Endothelial cell of umbilical vein (primary cell): ENCODE measurements at regions not wholly inside any gene's neighbourhood (a gene's known extent, or its start where the extent isn't known, plus 50 kb on each side); places are given as distances from the start of the nearest gene placed in this dataset.

Experiments used
- BruUV-seq: library from RNA; stranded (reverse); fragments of 400-500 nt; replicated peaks from 2 replicates; lab custom pipeline; 2021; lab: Mats Ljungman, UMichigan
- CTCF ChIA-PET: fragments of 300-600, 350-600 bp; sonication (Branson Sonifier 250); formaldehyde crosslinking; loops from one replicate; lab custom pipeline; 2021; ENCODE audit warnings: antibody characterized with exemption, inconsistent platforms; lab: Charles Lee
- POLR2A ChIA-PET: fragments of 300-600, 350-600 bp; sonication (Branson Sonifier 250); formaldehyde crosslinking; loops from one replicate; lab custom pipeline; 2021; ENCODE audit warnings: antibody characterized with exemption, inconsistent platforms; lab: Charles Lee
- DNase-seq: peaks from one replicate; pipeline ENCODE4 v3.0.0-alpha.2; 2011; ENCODE audit warnings: low read depth, low spot score
- FAIRE-seq: peaks from 2 replicates; lab custom pipeline; 2011; peaks lifted over from hg19 to GRCh38; lab: Jason Lieb, UNC
- H2AFZ ChIP-seq: 2 replicates; pipeline ENCODE4 v1.6.0; 2012; ENCODE audit warnings: low read depth, low read length, control low read depth, inconsistent platforms
- H3K27ac ChIP-seq: 2 replicates; pipeline ENCODE4 v1.5.1; 2011; ENCODE audit warnings: low read depth, mild to moderate bottlenecking, control low read depth, low read length, moderate library complexity; ENCODE audit not compliant: insufficient read depth
- H3K27me3 ChIP-seq, 2 experiments: 2 replicates each; pipeline versions ENCODE4 v1.6.0 to v1.6.1; 2011; ENCODE audit warnings: low read length in 2 of 2, mixed read lengths in 1 of 2; ENCODE audit not compliant: control insufficient read depth in 2 of 2, insufficient read depth in 2 of 2
- H3K36me3 ChIP-seq, 2 experiments: 2 replicates in 1 of 2; 3 replicates in 1 of 2; pipeline ENCODE4 v1.5.1; 2011; ENCODE audit warnings: low read length in 2 of 2, mild to moderate bottlenecking in 1 of 2, moderate library complexity in 1 of 2; ENCODE audit not compliant: control insufficient read depth in 2 of 2, insufficient read depth in 2 of 2; ENCODE audit errors: extremely low read depth in 1 of 2
- H3K4me1 ChIP-seq: 3 replicates; pipeline ENCODE4 v1.5.1; 2011; ENCODE audit warnings: mild to moderate bottlenecking, low read length; ENCODE audit not compliant: control insufficient read depth, insufficient read depth; ENCODE audit errors: extremely low read depth
- H3K4me2 ChIP-seq: 2 replicates; pipeline ENCODE4 v1.6.1; 2011; ENCODE audit warnings: low read length, control low read depth, mixed read lengths; ENCODE audit not compliant: insufficient read depth
- H3K4me3 ChIP-seq, 3 experiments: fragments of 200-600 bp in 1 of 3; sonication (generic), shearing (Covaris generic) in 1 of 3; replicated peaks in 1 of 3; 2 replicates each; pipeline ENCODE4 v1.5.1; 2011 to 2016; ENCODE audit warnings: control low read depth in 3 of 3, low read length in 3 of 3, mild to moderate bottlenecking in 2 of 3, inconsistent platforms in 1 of 3, low read depth in 1 of 3, moderate library complexity in 1 of 3; ENCODE audit not compliant: insufficient read depth in 1 of 3
- H3K79me2 ChIP-seq: 2 replicates; pipeline ENCODE4 v1.6.0; 2012; ENCODE audit warnings: low read length, inconsistent platforms; ENCODE audit not compliant: control insufficient read depth, insufficient read depth
- H3K9ac ChIP-seq: replicated peaks from 2 replicates; pipeline ENCODE3; 2011; ENCODE audit warnings: low read length, control low read depth; ENCODE audit not compliant: insufficient read depth; ENCODE audit errors: extremely low read depth
- H3K9me1 ChIP-seq: replicated peaks from 3 replicates; pipeline ENCODE4 v1.6.0; 2011; ENCODE audit warnings: mild to moderate bottlenecking, low read length; ENCODE audit not compliant: control insufficient read depth, insufficient read depth; ENCODE audit errors: extremely low read depth
- H3K9me3 ChIP-seq: replicated peaks from 2 replicates; pipeline ENCODE4 v1.5.1; 2012; ENCODE audit warnings: low read length, inconsistent platforms; ENCODE audit not compliant: control insufficient read depth, insufficient read depth
- H4K20me1 ChIP-seq: replicated peaks from 2 replicates; pipeline ENCODE3; 2011; ENCODE audit warnings: mild to moderate bottlenecking, low read length; ENCODE audit not compliant: control insufficient read depth, insufficient read depth; ENCODE audit errors: extremely low read depth
- CTCF ChIP-seq, 2 donors: IDR thresholded peaks; 1 replicate in 1 of 2; 2 replicates in 1 of 2; pipeline ENCODE4 v1.5.1; 2011; ENCODE audit warnings: low read length in 2 of 2, mild to moderate bottlenecking in 2 of 2, moderate library complexity in 2 of 2, control low read depth in 1 of 2, inconsistent platforms in 1 of 2, low read depth in 1 of 2; ENCODE audit not compliant: insufficient read depth in 1 of 2; ENCODE audit errors: extremely low read depth in 1 of 2
- EZH2 ChIP-seq: IDR thresholded peaks from 2 replicates; pipeline ENCODE4 v1.6.1; 2012; ENCODE audit warnings: borderline replicate concordance, low read depth, mild to moderate bottlenecking, moderate library complexity, low read length, inconsistent platforms; ENCODE audit not compliant: severe bottlenecking
- FOS ChIP-seq: IDR thresholded peaks from 2 replicates; pipeline ENCODE4 v1.6.1; 2011; ENCODE audit warnings: mild to moderate bottlenecking, low read length, moderate library complexity, borderline replicate concordance; ENCODE audit not compliant: insufficient read depth
- GATA2 ChIP-seq: IDR thresholded peaks from 2 replicates; pipeline ENCODE4 v1.7.0; 2011; ENCODE audit warnings: low read depth, mild to moderate bottlenecking, moderate library complexity, mixed read lengths, low read length; ENCODE audit not compliant: insufficient read length, insufficient read depth
- JUN ChIP-seq: IDR thresholded peaks from 2 replicates; pipeline ENCODE4 v1.6.1; 2011; ENCODE audit warnings: borderline replicate concordance, low read depth; ENCODE audit not compliant: insufficient read length, insufficient read depth
- MAX ChIP-seq: IDR thresholded peaks from 2 replicates; pipeline ENCODE4 v1.6.1; 2011; ENCODE audit not compliant: insufficient read depth, insufficient read length
- MYC ChIP-seq: IDR thresholded peaks from one replicate; pipeline ENCODE4 v1.6.1; 2011; ENCODE audit warnings: mild to moderate bottlenecking, low read depth, low read length
- POLR2A ChIP-seq: IDR thresholded peaks from 2 replicates; pipeline ENCODE4 v1.6.1; 2012; ENCODE audit warnings: low read depth, mild to moderate bottlenecking, control low read depth, low read length
- POLR2AphosphoS5 ChIP-seq: IDR thresholded peaks from 2 replicates; pipeline ENCODE4 v1.6.1; 2012; ENCODE audit warnings: low read depth, mild to moderate bottlenecking, control low read depth, low read length, moderate library complexity; ENCODE audit not compliant: insufficient read depth
- dilution Hi-C: fragments of 300-500 bp; cut with MboI; formaldehyde crosslinking; loops from one replicate; pipeline ENCODE4 v1.15.0; 2019; ENCODE audit warnings: low sequenced_read_pairs; ENCODE audit not compliant: extremely low pct_ligation_motif_present
- intact Hi-C: fragments of 100-400 bp; cut with micrococcal nuclease; formaldehyde crosslinking; loops from one replicate; pipeline ENCODE4 v1.10.0; 2022

DNA sequence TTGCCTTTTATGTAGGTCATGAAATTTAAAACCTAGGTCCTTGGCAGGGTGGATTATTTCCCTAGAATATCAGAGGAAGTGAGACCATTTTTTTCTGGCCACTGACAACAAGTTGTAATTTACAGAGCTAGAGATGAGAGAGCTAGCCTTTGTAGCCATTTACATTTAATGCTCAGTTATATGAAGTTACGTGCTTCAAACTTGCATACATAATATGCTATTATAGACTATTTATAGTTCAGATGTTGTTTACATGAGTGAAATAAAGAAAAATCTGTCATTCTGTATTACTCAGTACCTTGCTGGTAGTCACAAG lies 234.9 kb upstream of the MBL2 start:
- dilution Hi-C loops, result no loop called here
- H2AFZ ChIP-seq, result no peak overlapping the region
- FAIRE-seq (no peak), DNase-seq (no peak)
- no peaks in the 10 kb centered on the region for H3K9me3 ChIP-seq
- no peaks in the 10 kb centered on the region for H3K36me3 ChIP-seq
- H3K79me2 ChIP-seq, result no peaks in the 10 kb centered on the region
- no TSS peak for BruUV-seq
- no peak overlapping the region for H3K9ac ChIP-seq
- H3K27ac ChIP-seq, result no peak overlapping the region
- no peak overlapping the region for H3K4me2 ChIP-seq
- ChIA-PET CTCF (interaction anchor here (1.0 to 1.1 kb wide), 2 partner anchors 15 to 18 kb away, joined by 3 read pairs; no protein-coding TSS in a partner anchor), POLR2A (no interaction called here)
- H4K20me1 ChIP-seq, result no peaks in the 10 kb centered on the region
- TF ChIP-seq MAX, result no peak
- TF ChIP-seq EZH2, result no peak
- TF ChIP-seq POLR2A, result no peak
- TF ChIP-seq MYC, result no peak
- TF ChIP-seq CTCF (IDR thresholded peaks at IDR 0.05; ENCODE audit: extremely low read depth in 1 of 2, insufficient read depth in 1 of 2, low read depth in 1 of 2, low read length in 2 of 2), result no peak
- no peak for TF ChIP-seq JUN
- TF ChIP-seq GATA2, result no peak
- no peak for TF ChIP-seq POLR2AphosphoS5
- TF ChIP-seq FOS, result no peak
- intact Hi-C loops, result no loop called here
- H3K9me1 ChIP-seq, result no peaks in the 10 kb centered on the region
- no peaks in the 10 kb centered on the region for H3K27me3 ChIP-seq
- no peak overlapping the region for H3K4me3 ChIP-seq
- H3K4me1 ChIP-seq, result no peaks in the 10 kb centered on the region
